Hepatocyte (in vitro differentiated cells): ENCODE measurements at regions not wholly inside any gene's neighbourhood (a gene's known extent, or its start where the extent isn't known, plus 50 kb on each side); places are given as distances from the start of the nearest gene placed in this dataset.
"Not testable (repeated sequence)": the region's sequence is repeated elsewhere in the genome, so short reads cannot be mapped to it uniquely, and the experiment has no call there.

Experiments
- DNase-seq: peaks from one replicate; pipeline ENCODE4 v3.0.0-alpha.2; 2016; ENCODE audit warnings: low spot score
- H2AFZ ChIP-seq: fragments of 200-600 bp; sonication (generic); 2 replicates; pipeline ENCODE4 v1.6.0; 2016; ENCODE audit warnings: antibody characterized with exemption, mild to moderate bottlenecking
- H3K27ac ChIP-seq: fragments of 200-600 bp; sonication (generic); 2 replicates; pipeline ENCODE4 v1.5.1; 2016; ENCODE audit warnings: mild to moderate bottlenecking
- H3K27me3 ChIP-seq: fragments of 200-600 bp; sonication (generic); 2 replicates; pipeline ENCODE4 v1.6.1; 2016
- H3K36me3 ChIP-seq: fragments of 200-600 bp; sonication (generic); replicated peaks from 2 replicates; pipeline ENCODE4 v1.5.1; 2016; ENCODE audit warnings: low read depth; ENCODE audit not compliant: insufficient read depth
- H3K4me1 ChIP-seq: fragments of 200-600 bp; sonication (generic); 2 replicates; pipeline ENCODE4 v1.5.1; 2016; ENCODE audit warnings: mild to moderate bottlenecking, moderate library complexity; ENCODE audit not compliant: insufficient read depth
- H3K4me2 ChIP-seq: fragments of 200-600 bp; sonication (generic); 2 replicates; pipeline ENCODE4 v1.6.0; 2016
- H3K4me3 ChIP-seq: fragments of 200-600 bp; sonication (generic); 2 replicates; pipeline ENCODE4 v1.5.1; 2016; ENCODE audit warnings: mild to moderate bottlenecking
- H3K79me2 ChIP-seq: fragments of 200-600 bp; sonication (generic); 2 replicates; pipeline ENCODE4 v1.6.0; 2017; ENCODE audit warnings: mild to moderate bottlenecking
- H3K9me2 ChIP-seq: fragments of 200-600 bp; sonication (generic); replicated peaks from 2 replicates; pipeline ENCODE4 v1.6.0; 2017; ENCODE audit warnings: mild to moderate bottlenecking; ENCODE audit not compliant: insufficient read depth
- H3K9me3 ChIP-seq: fragments of 200-600 bp; sonication (generic); 2 replicates; pipeline ENCODE4 v1.5.1; 2016; ENCODE audit warnings: low read depth, mild to moderate bottlenecking
- H4K20me1 ChIP-seq: fragments of 200-600 bp; sonication (generic); 2 replicates; pipeline ENCODE4 v1.6.0; 2016; ENCODE audit warnings: mild to moderate bottlenecking; ENCODE audit not compliant: insufficient read depth, poor library complexity, severe bottlenecking
- EZH2 ChIP-seq: fragments of 200-600 bp; sonication (generic); IDR thresholded peaks from 2 replicates; pipeline ENCODE4 v1.6.1; 2016; ENCODE audit warnings: antibody characterized with exemption, mild to moderate bottlenecking, borderline replicate concordance
- EZH2phosphoT487 ChIP-seq: fragments of 200-600 bp; sonication (generic); IDR thresholded peaks from one replicate; pipeline ENCODE4 v1.6.1; 2018; ENCODE audit warnings: antibody characterized with exemption, mild to moderate bottlenecking, low read depth, moderate library complexity; ENCODE audit not compliant: unreplicated experiment, severe bottlenecking
- WGBS: methylation state at CpG from one replicate; pipeline ENCODE4 v1.1.6; 2016; ENCODE audit warnings: low lambda C conversion rate; ENCODE audit errors: missing lambda C conversion rate; 5-methylcytosine and 5-hydroxymethylcytosine counted together
- TF ChIP-seq, protein P1 (sequence below): fragments of 200-600 bp; sonication (generic); IDR thresholded peaks from 2 replicates; pipeline ENCODE4 v1.5.1; 2016; ENCODE audit warnings: antibody characterized with exemption, mild to moderate bottlenecking; ENCODE audit not compliant: poor library complexity

DNA sequence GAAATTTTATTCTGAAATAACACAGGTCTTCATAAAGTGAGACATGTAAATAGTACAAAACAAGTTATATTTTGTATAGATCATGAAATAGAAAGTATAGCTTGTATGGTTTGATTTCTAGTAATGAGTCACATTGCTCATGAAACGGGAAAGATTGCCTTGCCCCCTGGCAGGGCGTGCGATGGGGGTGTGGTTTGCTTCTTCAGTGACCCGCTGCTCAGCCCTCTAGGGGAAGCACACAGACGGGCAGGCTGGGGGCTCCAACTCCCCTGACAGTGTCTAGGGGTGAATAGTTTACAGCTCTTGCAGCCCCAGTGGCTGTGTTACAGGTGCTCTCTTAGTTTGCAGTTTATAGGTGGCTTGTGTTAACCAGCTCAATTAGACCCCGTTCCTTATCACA is 170.5 kb upstream of the RGS17 start:
- no peak overlapping the region for H3K4me2 ChIP-seq
- H3K9me3 ChIP-seq, result no peaks in the 10 kb centered on the region
- no peaks in the 10 kb centered on the region for H4K20me1 ChIP-seq
- no peak overlapping the region for H3K4me3 ChIP-seq
- H3K36me3 ChIP-seq, result no peaks in the 10 kb centered on the region
- H3K4me1 ChIP-seq, result no peaks in the 10 kb centered on the region
- no peaks in the 10 kb centered on the region for H3K27me3 ChIP-seq
- no peaks in the 10 kb centered on the region for H3K79me2 ChIP-seq
- TF ChIP-seq EZH2phosphoT487, result no peak
- TF ChIP-seq, protein P1, sequence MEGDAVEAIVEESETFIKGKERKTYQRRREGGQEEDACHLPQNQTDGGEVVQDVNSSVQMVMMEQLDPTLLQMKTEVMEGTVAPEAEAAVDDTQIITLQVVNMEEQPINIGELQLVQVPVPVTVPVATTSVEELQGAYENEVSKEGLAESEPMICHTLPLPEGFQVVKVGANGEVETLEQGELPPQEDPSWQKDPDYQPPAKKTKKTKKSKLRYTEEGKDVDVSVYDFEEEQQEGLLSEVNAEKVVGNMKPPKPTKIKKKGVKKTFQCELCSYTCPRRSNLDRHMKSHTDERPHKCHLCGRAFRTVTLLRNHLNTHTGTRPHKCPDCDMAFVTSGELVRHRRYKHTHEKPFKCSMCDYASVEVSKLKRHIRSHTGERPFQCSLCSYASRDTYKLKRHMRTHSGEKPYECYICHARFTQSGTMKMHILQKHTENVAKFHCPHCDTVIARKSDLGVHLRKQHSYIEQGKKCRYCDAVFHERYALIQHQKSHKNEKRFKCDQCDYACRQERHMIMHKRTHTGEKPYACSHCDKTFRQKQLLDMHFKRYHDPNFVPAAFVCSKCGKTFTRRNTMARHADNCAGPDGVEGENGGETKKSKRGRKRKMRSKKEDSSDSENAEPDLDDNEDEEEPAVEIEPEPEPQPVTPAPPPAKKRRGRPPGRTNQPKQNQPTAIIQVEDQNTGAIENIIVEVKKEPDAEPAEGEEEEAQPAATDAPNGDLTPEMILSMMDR, result no peak
- no peak for TF ChIP-seq EZH2
- H2AFZ ChIP-seq, result no peak overlapping the region
- no peak overlapping the region for H3K27ac ChIP-seq
- WGBS, result 71% methylated on average over 6 of the region's 6 CpGs
- no peaks in the 10 kb centered on the region for H3K9me2 ChIP-seq
- no peak for DNase-seq

DNA sequence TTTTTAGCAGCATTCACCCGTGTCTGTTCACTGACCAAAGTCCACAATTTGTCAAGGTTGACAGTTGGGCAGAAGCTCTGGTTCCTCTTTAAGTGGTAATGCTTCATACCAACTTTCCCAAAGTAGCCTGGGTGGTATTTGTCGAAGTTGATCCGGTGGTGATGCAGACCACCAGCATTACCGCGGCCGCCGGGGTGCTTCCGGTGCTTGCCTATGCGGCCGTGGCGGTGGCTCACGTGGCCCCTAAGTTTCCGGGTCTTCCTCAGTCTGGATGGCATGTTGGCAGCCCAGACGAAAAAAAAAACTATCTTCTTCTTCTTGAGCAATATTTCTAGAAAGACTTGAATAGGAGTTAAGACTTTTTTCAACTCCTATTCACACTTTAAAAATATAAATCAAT is 151.4 kb upstream of the RGS17 start:
- H3K9me3 ChIP-seq, H2AFZ ChIP-seq, H3K27ac ChIP-seq, H4K20me1 ChIP-seq, H3K79me2 ChIP-seq, H3K4me2 ChIP-seq, H3K9me2 ChIP-seq, H3K4me1 ChIP-seq, H3K4me3 ChIP-seq, H3K36me3 ChIP-seq, DNase-seq, H3K27me3 ChIP-seq: not testable (repeated sequence)
- WGBS, result 92% methylated on average over 14 of the region's 14 CpGs

DNA sequence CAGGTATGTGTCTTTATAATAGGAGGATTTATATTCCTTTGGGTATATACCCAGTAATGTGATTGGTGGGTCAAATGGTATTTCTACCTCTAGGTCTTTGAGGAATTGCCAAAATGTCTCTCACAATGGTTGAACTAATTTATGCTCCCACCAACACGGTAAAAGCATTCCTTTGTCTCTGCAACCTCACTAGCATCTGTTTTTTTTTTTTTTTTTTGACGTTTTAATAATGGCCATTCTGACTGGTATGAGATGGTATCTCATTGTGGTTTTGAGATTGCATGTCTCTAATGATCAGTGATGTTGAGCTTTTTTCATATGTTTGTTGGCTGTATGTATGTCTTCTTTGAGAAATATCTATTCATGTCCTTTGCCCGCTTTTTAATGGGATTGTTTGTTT is 144.9 kb upstream of the RGS17 start:
- H3K4me1 ChIP-seq, result no peaks in the 10 kb centered on the region
- H3K9me3 ChIP-seq, result peaks cover 5% of the 10 kb centered on the region
- no peaks in the 10 kb centered on the region for H3K9me2 ChIP-seq
- no peak overlapping the region for H3K27ac ChIP-seq
- H4K20me1 ChIP-seq, result no peaks in the 10 kb centered on the region
- H3K36me3 ChIP-seq, result no peaks in the 10 kb centered on the region
- 64% methylated on average over 3 of the region's 3 CpGs for WGBS
- H3K79me2 ChIP-seq, result no peaks in the 10 kb centered on the region
- DNase-seq, result no peak
- TF ChIP-seq EZH2 (no peak), EZH2phosphoT487 (no peak)
- TF ChIP-seq, protein P1, result no peak
- H2AFZ ChIP-seq, result no peak overlapping the region
- H3K4me2 ChIP-seq, result no peak overlapping the region
- H3K4me3 ChIP-seq, result no peak overlapping the region
- H3K27me3 ChIP-seq, result no peaks in the 10 kb centered on the region

DNA sequence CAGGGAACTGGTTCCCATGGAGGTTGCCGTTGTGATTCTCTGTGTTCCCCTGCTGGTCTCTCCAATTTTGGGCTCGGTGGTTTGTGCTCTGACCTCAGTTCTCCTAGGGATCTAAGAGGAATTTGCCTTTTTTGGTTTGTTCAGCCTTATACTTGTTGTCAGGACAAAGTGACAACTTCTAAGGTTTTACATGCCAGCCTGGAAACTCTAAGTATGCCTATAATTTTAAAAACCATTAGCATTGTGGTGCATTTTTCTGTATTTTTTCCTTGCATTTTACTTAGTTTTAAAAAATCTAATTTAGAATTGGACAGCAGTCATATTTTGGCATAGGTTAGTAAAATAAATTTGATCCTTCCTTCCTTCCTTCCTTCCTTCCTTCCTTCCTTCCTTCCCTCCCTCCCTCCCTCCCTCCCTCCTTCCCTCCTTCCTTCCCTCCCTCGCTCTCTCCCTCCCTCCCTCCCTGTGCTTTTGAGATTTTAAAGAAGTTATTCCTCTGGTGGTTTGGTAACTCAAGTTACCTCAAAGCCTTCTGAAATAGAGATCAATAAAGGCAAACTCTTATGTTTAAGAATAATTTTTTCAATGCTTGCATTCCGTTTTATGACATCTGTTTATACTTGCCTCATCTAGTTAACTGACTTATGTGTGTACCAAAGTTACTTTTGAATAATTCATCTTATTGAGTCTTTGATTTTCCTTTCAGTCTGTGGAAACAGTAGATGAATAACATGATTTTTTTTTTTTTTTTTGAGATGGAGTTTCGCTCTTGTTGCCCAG is 141.3 kb upstream of the RGS17 start:
- Histone ChIP-seq H3K36me3 (no peaks in the 10 kb centered on the region), H2AFZ (no peak overlapping the region), H3K9me3 (no peaks in the 10 kb centered on the region), H3K4me3 (no peak overlapping the region), H3K27me3 (no peaks in the 10 kb centered on the region), H4K20me1 (no peaks in the 10 kb centered on the region), H3K4me2 (no peak overlapping the region), H3K27ac (no peak overlapping the region), H3K9me2 (no peaks in the 10 kb centered on the region), H3K79me2 (no peaks in the 10 kb centered on the region), H3K4me1 (no peaks in the 10 kb centered on the region)
- 78% methylated on average over 5 of the region's 5 CpGs for WGBS
- TF ChIP-seq, protein P1, result no peak
- no peak for TF ChIP-seq EZH2phosphoT487
- no peak for TF ChIP-seq EZH2
- no peak for DNase-seq
